ENCODE measurements at regions not wholly inside any gene's neighbourhood (a gene's known extent, or its start where the extent isn't known, plus 50 kb on each side); places are given as distances from the start of the nearest gene placed in this dataset.

DNA sequence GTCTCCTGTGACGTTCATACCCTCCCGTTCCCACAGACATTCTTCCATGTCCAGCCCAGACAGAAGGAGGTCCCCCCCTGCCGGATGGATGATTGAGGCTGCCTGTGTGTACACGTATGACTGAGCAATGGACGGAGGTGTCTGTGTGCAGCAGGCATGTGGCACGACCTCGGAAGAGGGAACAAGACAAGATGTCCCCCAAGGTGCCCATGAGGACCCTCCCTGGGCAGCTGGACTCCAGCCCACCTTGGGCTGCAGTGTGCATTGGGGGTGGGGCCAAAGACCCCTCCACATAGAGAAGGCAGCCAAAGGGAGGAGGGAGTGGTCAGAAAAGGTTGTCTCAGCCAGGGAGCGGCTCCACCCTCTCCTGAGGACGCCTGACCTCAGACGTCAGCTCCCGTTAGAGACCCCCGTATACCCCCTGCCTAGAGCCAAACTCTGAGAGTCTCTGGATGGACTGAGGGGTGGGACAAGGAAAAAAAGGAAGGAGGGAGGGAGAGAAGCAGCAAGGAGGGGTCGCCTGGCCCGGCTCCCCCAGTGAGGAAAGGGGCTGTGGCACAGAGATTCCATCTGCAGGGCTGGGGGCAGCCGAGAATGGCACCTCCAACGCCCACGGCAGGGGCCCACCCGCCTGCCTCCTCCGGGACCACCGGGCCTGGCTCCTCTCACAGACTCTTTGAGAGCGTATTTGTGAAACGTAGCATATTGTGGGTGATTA is 92.9 kb upstream of the BHLHE23 start:
- FAIRE-seq = no peak
- 23 to 25% methylated on average over 22 of the region's 22 CpGs for WGBS, 2 donors
- peak in 2 of 6 donors; percentile 34 to 39 for DNase-seq
- intact Hi-C loops (cut with DNase I) = loop anchor here in 1 of 3 donors (10.0 kb wide), 1 partner anchor 65 kb away; no protein-coding TSS in a partner anchor
- ATAC-seq = no peak
- Histone ChIP-seq H3K27me3 (no peaks in the 10 kb centered on the region), H3K9me3 (no peaks in the 10 kb centered on the region), H3K4me1 (no peaks in the 10 kb centered on the region), H3K36me3 (no peaks in the 10 kb centered on the region), H3K4me3 (no peak overlapping the region), H3K27ac (no peak overlapping the region)
- TF ChIP-seq, protein P1, sequence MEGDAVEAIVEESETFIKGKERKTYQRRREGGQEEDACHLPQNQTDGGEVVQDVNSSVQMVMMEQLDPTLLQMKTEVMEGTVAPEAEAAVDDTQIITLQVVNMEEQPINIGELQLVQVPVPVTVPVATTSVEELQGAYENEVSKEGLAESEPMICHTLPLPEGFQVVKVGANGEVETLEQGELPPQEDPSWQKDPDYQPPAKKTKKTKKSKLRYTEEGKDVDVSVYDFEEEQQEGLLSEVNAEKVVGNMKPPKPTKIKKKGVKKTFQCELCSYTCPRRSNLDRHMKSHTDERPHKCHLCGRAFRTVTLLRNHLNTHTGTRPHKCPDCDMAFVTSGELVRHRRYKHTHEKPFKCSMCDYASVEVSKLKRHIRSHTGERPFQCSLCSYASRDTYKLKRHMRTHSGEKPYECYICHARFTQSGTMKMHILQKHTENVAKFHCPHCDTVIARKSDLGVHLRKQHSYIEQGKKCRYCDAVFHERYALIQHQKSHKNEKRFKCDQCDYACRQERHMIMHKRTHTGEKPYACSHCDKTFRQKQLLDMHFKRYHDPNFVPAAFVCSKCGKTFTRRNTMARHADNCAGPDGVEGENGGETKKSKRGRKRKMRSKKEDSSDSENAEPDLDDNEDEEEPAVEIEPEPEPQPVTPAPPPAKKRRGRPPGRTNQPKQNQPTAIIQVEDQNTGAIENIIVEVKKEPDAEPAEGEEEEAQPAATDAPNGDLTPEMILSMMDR (IDR thresholded peaks at IDR 0.05) = no peak

DNA sequence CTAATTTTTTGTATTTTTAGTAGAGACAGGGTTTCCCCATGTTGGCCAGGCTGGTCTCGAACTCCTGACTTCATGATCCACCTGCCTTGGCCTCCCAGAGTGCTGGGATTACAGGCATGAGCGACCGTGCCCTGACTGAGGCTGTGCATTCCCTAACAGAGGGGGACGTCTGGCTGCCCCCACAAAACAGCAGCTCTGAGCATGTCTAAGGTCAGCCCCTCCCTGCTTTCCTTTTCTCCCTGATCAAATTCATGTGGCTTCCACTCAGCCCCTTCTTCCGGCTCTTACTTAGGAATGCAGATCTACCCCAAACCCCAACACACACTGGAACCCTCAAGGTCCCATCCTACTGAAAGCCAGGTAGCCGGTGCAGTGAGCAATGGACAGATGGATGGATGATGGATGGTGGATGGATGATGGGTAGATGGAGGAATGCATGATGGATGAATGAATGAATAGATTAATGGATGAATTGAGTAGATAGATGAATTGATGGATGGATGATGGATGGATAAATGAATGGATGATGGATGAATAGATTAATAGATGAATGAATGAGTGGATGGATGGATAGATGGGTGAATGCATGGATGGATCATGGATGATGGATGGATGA is 91.5 kb upstream of the BHLHE23 start:
- H3K4me3 ChIP-seq = no peak overlapping the region
- no peaks in the 10 kb centered on the region for H3K4me1 ChIP-seq
- no peak overlapping the region for H3K27ac ChIP-seq
- DNase-seq (peak in 2 of 6 donors; percentile 7 to 11), FAIRE-seq (no peak), ATAC-seq (no peak)
- intact Hi-C loops (cut with DNase I) = loop anchor here in 1 of 3 donors (10.0 kb wide), 1 partner anchor 64 kb away; no protein-coding TSS in a partner anchor
- WGBS, 2 donors = 55 to 63% methylated on average over 6 of the region's 6 CpGs
- no peaks in the 10 kb centered on the region for H3K27me3 ChIP-seq
- H3K9me3 ChIP-seq = no peaks in the 10 kb centered on the region
- TF ChIP-seq, protein P1 (IDR thresholded peaks at IDR 0.05) = no peak
- no peaks in the 10 kb centered on the region for H3K36me3 ChIP-seq

DNA sequence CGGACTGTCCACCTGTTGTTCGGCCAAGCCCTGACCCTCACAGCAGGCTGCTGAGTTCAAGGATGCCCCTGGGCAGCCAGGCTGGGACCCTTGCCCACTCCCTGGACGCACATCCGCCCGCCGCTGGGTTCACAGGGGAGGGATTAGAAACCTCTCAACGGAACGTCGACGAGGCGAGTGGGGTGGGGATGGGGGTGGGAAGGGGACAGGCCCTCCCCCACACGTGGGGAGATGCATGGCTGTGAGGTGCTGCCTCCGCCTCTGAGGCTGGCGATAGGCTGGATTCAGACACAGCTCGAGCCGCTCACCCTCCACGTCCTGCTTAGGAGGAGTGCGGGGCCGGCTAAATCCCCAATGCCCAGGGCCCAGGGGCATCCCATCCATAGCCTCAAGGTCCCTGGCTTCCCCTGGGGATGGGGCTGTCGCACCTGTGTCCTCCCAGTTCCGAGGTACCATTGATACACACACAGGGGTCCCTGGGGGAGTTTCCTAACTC is 90.6 kb upstream of the BHLHE23 start:
- no peaks in the 10 kb centered on the region for H3K4me1 ChIP-seq
- DNase-seq (peak in 2 of 6 donors; percentile 26 to 41), FAIRE-seq (no peak), ATAC-seq (no peak)
- intact Hi-C loops (cut with DNase I) = loop anchor here in 1 of 3 donors (10.0 kb wide), 1 partner anchor 63 kb away; no protein-coding TSS in a partner anchor
- no peak overlapping the region for H3K27ac ChIP-seq
- no peaks in the 10 kb centered on the region for H3K27me3 ChIP-seq
- no peaks in the 10 kb centered on the region for H3K36me3 ChIP-seq
- no peaks in the 10 kb centered on the region for H3K9me3 ChIP-seq
- no peak overlapping the region for H3K4me3 ChIP-seq
- WGBS, 2 donors = 54 to 55% methylated on average over 20 to 21 of the region's 21 CpGs
- TF ChIP-seq, protein P1 (IDR thresholded peaks at IDR 0.05) = no peak

DNA sequence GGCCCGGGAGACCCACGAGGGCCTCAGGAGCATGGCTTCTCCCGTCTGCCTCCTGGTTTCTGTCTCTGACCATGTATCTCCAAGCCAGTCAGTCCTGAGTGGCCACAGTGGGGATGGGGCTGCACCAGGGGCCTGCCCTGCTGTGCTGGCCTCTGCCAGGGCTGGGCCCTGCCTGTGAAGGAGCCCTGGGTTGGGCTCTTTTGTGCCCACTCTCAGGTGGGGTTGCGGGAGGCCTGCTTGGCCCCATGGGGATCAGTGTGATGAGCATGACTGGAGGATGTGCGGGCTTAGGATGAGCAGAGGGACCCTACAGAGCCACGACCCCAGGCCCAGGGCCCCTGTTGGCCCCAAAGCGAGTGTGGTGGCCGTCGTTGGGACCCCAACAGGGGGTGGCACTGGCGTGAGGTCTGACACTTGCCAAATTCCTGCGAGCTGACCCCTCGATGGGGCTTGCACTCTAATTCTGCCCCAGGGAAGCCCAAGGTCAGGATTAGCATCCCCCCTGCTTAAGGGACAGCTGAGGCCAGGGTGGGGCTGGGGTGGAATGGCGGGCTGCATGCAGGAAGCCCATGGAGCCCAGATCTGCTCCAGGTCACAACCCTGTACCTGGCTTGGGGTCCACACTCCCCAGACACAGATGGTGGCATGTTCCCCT is 90.0 kb upstream of the BHLHE23 start:
- FAIRE-seq (no peak), ATAC-seq (no peak)

More for the DNA sequence above, 90.0 kb upstream of the BHLHE23 start:
- TF ChIP-seq, protein P1 (IDR thresholded peaks at IDR 0.05) = no peak
- intact Hi-C loops (cut with DNase I) = loop anchor here in 1 of 3 donors (10.0 kb wide), 1 partner anchor 62 kb away; no protein-coding TSS in a partner anchor
- WGBS, 2 donors = 43 to 57% methylated on average over 11 to 13 of the region's 13 CpGs
- H3K27ac ChIP-seq = no peak overlapping the region
- peak in 2 of 6 donors; percentile 38 to 39 for DNase-seq
- no peaks in the 10 kb centered on the region for H3K9me3 ChIP-seq
- no peaks in the 10 kb centered on the region for H3K4me1 ChIP-seq
- H3K27me3 ChIP-seq = no peaks in the 10 kb centered on the region
- no peaks in the 10 kb centered on the region for H3K36me3 ChIP-seq
- H3K4me3 ChIP-seq = no peak overlapping the region

Measured in pancreas (tissue), 10 donors.